Epithelial cell of esophagus (primary cell): ENCODE measurements at regions not wholly inside any gene's neighbourhood (a gene's known extent, or its start where the extent isn't known, plus 50 kb on each side); places are given as distances from the start of the nearest gene placed in this dataset.
A peak's percentile ranks its signal among the peaks of the same experiment; 100 is the strongest.

Experiments used
- DNase-seq: peaks from one replicate; pipeline ENCODE4 v3.0.0; 2010; ENCODE audit warnings: low read depth
- H3K4me3 ChIP-seq: 2 replicates; pipeline ENCODE4 v1.5.1; 2011; ENCODE audit warnings: mild to moderate bottlenecking, low read length, control low read depth
- TF ChIP-seq, protein P1 (sequence below): IDR thresholded peaks from 2 replicates; pipeline ENCODE4 v1.5.1; 2011; ENCODE audit warnings: low read depth, mild to moderate bottlenecking, low read length, control low read depth, inconsistent platforms; ENCODE audit not compliant: insufficient read depth; ENCODE audit errors: missing control alignments

DNA sequence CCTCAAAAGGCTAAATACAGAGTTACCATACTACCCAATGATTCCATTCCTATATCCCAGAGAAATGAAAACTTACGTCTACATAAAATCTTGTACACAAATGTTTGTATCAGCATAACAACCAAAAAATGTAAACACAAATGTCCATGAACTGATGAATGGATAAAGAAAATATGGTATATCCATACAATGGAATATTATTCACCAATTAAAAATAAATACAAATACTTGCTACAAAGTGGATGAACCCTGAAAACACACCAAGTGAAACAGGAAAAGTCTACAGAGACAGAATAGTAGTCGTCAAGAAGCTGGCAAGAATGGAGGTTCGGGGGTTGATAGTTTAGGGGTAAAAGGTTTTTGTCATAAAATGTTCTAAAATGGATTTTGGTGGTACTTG, 54.0 kb upstream of the ANKRD28 start:
- H3K4me3 ChIP-seq, result no peak overlapping the region
- TF ChIP-seq, protein P1, sequence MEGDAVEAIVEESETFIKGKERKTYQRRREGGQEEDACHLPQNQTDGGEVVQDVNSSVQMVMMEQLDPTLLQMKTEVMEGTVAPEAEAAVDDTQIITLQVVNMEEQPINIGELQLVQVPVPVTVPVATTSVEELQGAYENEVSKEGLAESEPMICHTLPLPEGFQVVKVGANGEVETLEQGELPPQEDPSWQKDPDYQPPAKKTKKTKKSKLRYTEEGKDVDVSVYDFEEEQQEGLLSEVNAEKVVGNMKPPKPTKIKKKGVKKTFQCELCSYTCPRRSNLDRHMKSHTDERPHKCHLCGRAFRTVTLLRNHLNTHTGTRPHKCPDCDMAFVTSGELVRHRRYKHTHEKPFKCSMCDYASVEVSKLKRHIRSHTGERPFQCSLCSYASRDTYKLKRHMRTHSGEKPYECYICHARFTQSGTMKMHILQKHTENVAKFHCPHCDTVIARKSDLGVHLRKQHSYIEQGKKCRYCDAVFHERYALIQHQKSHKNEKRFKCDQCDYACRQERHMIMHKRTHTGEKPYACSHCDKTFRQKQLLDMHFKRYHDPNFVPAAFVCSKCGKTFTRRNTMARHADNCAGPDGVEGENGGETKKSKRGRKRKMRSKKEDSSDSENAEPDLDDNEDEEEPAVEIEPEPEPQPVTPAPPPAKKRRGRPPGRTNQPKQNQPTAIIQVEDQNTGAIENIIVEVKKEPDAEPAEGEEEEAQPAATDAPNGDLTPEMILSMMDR, result no peak
- no peak for DNase-seq

DNA sequence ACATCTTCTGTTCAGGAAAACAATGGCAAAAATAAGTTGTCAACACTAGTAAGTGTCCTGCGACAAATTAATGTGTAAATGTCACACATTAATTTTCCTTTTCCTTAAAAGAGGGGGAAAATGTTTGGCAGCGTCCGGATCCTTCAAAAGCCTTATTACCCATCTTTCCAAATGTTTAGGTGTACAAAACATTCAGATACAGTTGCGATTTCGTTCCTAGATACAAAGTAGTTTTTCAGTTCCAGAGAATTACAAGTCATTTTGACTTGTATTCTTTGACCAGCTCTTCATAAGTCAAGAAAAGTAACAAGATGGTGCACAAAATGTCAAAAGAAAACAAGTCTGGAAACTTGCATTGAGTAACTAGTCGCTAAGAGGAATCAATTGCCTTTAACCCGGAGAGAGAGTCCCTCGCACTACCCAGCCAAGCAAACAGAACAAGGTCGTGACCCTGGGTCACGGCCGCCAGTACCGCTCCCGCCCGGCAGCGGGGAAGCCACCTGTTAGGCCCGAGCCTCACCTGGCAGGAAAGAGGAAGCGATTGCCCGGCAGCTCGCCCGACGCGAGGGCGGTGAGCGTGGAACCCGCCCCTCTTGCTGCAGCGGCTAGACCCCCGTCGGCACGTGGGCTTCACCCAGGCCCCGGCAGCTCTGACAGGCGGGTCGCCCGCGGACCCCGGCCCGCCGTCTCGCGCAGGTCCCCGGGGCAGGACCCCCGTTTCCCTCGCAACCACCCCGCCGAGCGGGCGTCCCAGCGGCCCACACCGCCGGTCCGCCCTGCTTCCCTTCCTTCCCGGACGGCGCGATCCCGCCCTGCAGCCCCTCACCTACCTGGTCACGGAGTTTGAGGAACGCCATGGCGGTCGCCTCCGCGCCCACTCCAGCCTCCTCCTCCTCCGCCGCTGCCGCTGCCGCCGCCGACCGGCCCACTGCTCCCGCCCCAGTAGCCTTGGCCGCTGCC, 61.0 kb upstream of the ANKRD28 start:
- H3K4me3 ChIP-seq, result peak overlapping the region; percentile 64
- DNase-seq, result peak; percentile 47
- TF ChIP-seq, protein P1, result no peak

DNA sequence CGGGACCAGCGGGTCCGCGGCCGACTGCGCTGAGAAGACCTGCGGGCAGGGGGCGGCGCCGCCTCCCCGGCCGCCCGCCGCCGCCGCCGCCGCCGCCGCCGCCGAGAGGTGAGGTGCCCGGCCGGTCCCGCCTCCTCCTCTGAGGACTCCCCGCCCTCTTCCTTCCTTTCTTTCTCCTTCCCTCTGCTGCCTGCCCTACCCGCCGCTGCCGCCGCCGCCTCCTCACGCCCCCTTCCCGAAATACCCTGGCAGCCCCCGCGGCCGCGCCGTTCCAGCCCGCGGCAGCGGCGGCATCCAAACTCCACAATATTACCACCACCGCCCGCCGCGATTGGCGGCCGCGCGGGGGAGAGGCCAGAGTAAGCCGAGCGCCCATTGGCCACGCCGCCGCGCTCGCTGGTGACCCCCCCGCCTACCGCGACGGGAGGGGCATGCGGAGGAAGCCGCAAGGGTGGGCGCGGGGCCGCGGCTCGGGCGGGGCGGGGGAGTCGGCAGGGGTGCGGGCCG, 61.8 kb upstream of the ANKRD28 start:
- TF ChIP-seq, protein P1, result no peak
- peak; percentile 89 for DNase-seq
- H3K4me3 ChIP-seq, result peak overlapping the region; percentile 75

DNA sequence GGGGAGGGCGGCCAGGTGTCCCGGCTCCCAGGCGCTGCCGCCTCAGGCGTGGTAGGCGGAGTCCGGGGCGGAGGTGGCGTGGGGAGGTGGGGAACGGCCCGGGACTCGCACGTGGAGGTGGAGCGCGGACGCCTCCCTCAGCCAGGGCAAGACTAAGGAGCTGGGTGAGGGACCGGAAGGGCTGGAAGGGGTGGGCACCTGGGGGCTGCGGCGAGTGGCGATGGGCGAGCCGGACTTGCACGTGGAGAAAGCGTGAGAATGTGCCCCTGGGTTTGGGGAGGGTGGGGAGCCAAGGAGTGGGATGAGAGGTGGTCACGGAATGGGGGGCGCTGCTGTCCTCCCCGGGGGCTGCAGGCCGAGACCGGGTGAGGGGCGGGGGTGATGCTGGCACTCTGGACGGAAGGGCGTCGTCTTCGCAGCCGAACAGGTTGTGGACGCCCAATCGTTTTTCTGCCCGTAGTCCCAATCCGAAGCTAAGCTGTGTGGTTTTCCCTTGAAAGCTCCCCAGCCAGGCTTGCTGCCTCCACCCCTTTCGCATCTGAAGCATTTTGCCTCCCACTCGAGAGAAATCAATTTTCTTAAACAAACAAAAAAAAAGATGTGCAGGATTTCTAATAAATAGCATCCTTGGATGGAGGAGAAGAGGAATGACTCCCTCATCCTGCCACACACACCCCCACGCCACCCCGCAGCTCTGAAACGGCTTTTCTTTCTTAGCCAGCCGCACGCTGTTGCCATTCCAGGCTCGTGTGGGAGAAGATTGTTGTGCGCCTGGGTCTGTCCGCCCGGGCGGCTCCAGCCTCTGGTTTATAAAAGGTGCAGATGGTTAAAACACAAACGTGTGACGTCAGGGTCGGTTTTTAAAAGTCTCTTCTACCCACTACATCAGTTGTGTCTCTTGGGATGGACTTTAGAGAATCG, 62.5 kb upstream of the ANKRD28 start:
- TF ChIP-seq, protein P1, result no peak
- peak overlapping the region; percentile 75 for H3K4me3 ChIP-seq
- DNase-seq, result peak; percentile 47

DNA sequence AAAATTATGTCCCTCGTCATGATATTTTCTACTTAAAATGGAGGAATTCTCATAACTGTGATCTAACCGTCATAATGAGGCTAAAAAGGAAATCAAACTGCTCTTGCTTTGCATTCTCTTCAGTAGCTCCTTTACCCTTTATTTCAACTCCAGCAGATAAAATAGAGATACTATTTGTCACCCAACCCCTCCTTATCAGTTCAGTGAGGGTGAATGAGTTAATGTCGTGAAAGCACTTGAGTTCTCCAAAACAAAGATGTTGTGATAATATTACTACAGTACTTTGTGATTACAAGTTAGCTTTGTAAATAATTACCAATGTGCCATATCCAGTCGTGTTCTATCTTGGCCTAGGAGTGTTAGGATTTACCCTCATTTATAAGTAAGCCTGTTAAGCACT, 63.4 kb upstream of the ANKRD28 start:
- no peak overlapping the region for H3K4me3 ChIP-seq
- no peak for DNase-seq
- TF ChIP-seq, protein P1, result no peak

DNA sequence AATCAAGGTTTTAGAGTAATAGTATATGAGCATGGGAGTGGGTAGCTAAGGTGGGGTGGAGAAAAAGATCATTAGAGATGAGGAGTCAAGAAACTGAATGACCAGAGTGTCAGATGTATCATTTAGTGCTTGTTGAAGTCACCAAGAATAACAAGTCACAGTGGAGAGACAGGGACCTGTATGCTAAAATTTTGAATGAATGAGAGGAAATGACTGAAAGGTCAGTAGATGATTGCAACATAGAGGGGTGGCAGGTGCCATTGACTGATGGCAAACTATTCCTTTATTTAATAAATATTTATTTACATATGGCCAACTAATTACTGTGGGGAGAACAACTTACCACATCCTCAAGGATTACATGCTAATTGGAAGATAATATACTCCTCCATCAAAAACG, 75.0 kb upstream of the ANKRD28 start:
- no peak for DNase-seq
- TF ChIP-seq, protein P1, result no peak

More for the DNA sequence above, 75.0 kb upstream of the ANKRD28 start:
- no peak overlapping the region for H3K4me3 ChIP-seq
